ENCODE measurements at regions not wholly inside any gene's neighbourhood (a gene's known extent, or its start where the extent isn't known, plus 50 kb on each side); places are given as distances from the start of the nearest gene placed in this dataset.

DNA sequence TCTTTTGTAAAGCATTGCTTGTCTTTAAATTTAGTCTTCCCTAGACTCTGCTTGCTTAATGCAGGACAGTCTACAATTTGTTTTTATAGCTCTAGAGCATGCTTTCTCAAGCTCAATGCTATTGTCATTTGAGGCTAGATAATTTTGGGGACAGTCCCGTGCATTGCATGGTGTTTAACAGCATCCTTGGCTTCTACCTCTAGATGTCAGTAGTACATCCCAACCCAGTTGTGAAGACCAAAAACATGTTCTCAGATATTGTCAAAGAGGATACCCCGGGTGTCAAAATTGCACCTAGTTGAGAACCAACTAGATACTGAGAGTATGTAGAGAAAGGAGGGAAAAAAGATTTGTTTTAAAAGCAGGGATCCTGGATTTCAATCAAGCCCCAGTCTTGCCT, 277.5 kb downstream of the CEMIP2 start:
- TF ChIP-seq, protein P1, sequence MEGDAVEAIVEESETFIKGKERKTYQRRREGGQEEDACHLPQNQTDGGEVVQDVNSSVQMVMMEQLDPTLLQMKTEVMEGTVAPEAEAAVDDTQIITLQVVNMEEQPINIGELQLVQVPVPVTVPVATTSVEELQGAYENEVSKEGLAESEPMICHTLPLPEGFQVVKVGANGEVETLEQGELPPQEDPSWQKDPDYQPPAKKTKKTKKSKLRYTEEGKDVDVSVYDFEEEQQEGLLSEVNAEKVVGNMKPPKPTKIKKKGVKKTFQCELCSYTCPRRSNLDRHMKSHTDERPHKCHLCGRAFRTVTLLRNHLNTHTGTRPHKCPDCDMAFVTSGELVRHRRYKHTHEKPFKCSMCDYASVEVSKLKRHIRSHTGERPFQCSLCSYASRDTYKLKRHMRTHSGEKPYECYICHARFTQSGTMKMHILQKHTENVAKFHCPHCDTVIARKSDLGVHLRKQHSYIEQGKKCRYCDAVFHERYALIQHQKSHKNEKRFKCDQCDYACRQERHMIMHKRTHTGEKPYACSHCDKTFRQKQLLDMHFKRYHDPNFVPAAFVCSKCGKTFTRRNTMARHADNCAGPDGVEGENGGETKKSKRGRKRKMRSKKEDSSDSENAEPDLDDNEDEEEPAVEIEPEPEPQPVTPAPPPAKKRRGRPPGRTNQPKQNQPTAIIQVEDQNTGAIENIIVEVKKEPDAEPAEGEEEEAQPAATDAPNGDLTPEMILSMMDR (IDR thresholded peaks at IDR 0.05 in 4 of 5, conservative IDR thresholded peaks at IDR 0.05 in 1 of 5) = no peak
- TF ChIP-seq POLR2A (IDR thresholded peaks at IDR 0.05) = no peak
